ENCODE measurements at regions not wholly inside any gene's neighbourhood (a gene's known extent, or its start where the extent isn't known, plus 50 kb on each side); places are given as distances from the start of the nearest gene placed in this dataset.

GRCh38 chr11:42114927-42115326 lies 655.5 kb upstream of the LRRC4C start:
- TF ChIP-seq POLR2A (IDR thresholded peaks at IDR 0.05; ENCODE audit: low read depth, low read length) (no peak), TAF1 (IDR thresholded peaks at IDR 0.05; ENCODE audit: low read depth, low read length) (no peak), POLR2AphosphoS5 (IDR thresholded peaks at IDR 0.05; ENCODE audit: low read depth, low read length) (no peak), SPI1 (IDR thresholded peaks at IDR 0.05; ENCODE audit: low read depth, low read length) (no peak)

All from GM12891 (cell line).